ENCODE measurements at regions not wholly inside any gene's neighbourhood (a gene's known extent, or its start where the extent isn't known, plus 50 kb on each side); places are given as distances from the start of the nearest gene placed in this dataset.
"Not testable (repeated sequence)": the region's sequence is repeated elsewhere in the genome, so short reads cannot be mapped to it uniquely, and the experiment has no call there.

DNA sequence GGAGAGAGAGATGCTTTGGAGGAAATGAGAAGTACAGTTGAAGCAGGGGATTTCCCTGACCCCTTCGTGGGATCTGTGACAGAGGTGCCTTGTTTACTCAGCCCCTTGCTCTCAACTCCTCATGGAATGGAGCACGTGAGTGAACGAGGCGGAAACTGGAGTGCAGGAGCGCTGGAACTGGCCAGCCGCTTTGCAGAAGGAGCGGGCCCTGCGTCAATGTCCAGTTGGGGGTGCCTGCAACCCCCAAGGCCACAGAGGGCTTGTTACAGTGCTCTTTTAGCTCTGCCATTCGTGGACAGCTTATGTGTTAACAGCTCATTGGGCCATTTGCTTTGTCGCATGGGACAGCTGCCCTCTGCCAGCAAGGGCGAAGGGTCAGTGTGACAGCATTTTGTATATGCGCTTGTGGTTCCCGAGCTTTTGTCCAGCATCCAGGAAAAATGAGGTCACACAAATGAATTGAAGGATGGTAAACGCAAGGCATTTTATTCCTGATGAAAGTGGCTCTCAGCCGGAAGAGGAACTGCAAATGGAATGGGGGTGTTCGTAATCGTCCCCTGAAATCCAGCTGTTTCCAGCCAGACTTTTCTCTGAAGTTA is 1395.1 kb downstream of the CDH8 start:
- H3K36me3 ChIP-seq, result no peaks in the 10 kb centered on the region
- no peak overlapping the region for H3K4me3 ChIP-seq
- H3K27me3 ChIP-seq, result no peaks in the 10 kb centered on the region
- intact Hi-C loops (cut with DNase I; ENCODE audit: low total_unique reads) (no loop called here), in situ Hi-C loops (cut with MboI; ENCODE audit: low pct_ligation_motif_present in 1 of 4, low pct_unique_long_range_greater_than_20kb in 1 of 4, low sequenced_read_pairs in 3 of 4) (no loop called here)
- peaks cover 0 to 6% of the 10 kb centered on the region in 2 donors for H3K9me3 ChIP-seq
- no peak overlapping the region for H3K27ac ChIP-seq
- H3K4me1 ChIP-seq, result no peaks in the 10 kb centered on the region
- DNase-seq, result no peak
- WGBS, 2 donors (ENCODE audit: low coverage in 1 of 2), result 57 to 80% methylated on average over 1 to 17 of the region's 17 CpGs
- TF ChIP-seq, protein P1, sequence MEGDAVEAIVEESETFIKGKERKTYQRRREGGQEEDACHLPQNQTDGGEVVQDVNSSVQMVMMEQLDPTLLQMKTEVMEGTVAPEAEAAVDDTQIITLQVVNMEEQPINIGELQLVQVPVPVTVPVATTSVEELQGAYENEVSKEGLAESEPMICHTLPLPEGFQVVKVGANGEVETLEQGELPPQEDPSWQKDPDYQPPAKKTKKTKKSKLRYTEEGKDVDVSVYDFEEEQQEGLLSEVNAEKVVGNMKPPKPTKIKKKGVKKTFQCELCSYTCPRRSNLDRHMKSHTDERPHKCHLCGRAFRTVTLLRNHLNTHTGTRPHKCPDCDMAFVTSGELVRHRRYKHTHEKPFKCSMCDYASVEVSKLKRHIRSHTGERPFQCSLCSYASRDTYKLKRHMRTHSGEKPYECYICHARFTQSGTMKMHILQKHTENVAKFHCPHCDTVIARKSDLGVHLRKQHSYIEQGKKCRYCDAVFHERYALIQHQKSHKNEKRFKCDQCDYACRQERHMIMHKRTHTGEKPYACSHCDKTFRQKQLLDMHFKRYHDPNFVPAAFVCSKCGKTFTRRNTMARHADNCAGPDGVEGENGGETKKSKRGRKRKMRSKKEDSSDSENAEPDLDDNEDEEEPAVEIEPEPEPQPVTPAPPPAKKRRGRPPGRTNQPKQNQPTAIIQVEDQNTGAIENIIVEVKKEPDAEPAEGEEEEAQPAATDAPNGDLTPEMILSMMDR (IDR thresholded peaks at IDR 0.05), result no peak
- TF ChIP-seq POLR2A (IDR thresholded peaks at IDR 0.05), result no peak
- TF ChIP-seq POLR2AphosphoS5 (IDR thresholded peaks at IDR 0.05), result no peak
- TF ChIP-seq EP300 (IDR thresholded peaks at IDR 0.05; ENCODE audit: low read depth), result no peak

DNA sequence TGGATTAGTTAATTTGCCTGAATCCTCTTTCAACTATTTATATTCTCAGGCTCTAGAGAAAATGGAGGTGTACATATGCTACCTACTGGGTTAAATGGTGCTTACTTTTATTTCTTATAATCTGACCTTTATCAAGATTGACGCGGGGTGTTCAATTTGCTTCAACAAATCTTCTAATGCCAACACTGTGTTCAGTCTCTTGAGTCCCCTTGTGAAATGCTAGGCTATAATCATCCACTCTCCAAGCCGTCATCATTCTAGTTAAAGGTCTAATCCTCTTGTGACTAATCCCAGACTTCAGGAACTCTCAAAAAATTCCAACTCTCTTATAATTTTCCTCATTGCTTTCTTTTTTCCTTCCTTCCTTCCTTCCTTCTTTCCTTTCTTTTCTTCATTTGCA is 1396.2 kb downstream of the CDH8 start:
- Histone ChIP-seq H3K27ac (no peak overlapping the region), H3K36me3 (no peaks in the 10 kb centered on the region), H3K9me3 (peaks cover 0 to 6% of the 10 kb centered on the region in 2 donors), H3K4me1 (no peaks in the 10 kb centered on the region), H3K4me3 (no peak overlapping the region), H3K27me3 (no peaks in the 10 kb centered on the region)
- intact Hi-C loops (cut with DNase I; ENCODE audit: low total_unique reads) (no loop called here), in situ Hi-C loops (cut with MboI; ENCODE audit: low pct_ligation_motif_present in 1 of 4, low pct_unique_long_range_greater_than_20kb in 1 of 4, low sequenced_read_pairs in 3 of 4) (no loop called here)
- 84% methylated on average over 3 of the region's 3 CpGs for WGBS, 2 donors (ENCODE audit: low coverage in 1 of 2)
- no peak for DNase-seq
- no peak for TF ChIP-seq EP300 (IDR thresholded peaks at IDR 0.05; ENCODE audit: low read depth)

DNA sequence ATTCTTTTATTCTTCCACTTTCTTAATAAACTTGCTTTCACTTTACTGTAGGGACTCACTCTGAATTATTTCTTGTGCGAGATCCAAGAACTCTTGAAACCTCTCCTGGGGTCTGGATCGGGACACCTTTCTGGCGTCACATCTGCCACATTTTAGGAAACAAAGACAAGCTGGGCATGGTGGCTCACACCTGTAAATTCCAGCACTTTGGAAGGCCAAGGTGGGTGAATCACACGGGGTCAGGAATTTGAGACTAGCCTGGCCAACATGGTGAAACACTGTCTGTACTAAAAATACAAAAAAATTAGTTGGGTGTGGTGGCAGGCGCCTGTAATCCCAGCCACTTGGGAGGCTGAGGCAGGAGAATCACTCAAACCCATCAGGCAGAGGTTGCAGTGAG is 1399.6 kb downstream of the CDH8 start:
- DNase-seq; in situ Hi-C loops (cut with MboI; ENCODE audit: low pct_ligation_motif_present in 1 of 4, low pct_unique_long_range_greater_than_20kb in 1 of 4, low sequenced_read_pairs in 3 of 4); H3K27ac ChIP-seq; intact Hi-C loops (cut with DNase I; ENCODE audit: low total_unique reads); H3K9me3 ChIP-seq; H3K27me3 ChIP-seq; H3K4me3 ChIP-seq; H3K4me1 ChIP-seq; H3K36me3 ChIP-seq: not testable (repeated sequence)
- WGBS, 2 donors (ENCODE audit: low coverage in 1 of 2), result 67 to 79% methylated on average over 5 of the region's 5 CpGs

DNA sequence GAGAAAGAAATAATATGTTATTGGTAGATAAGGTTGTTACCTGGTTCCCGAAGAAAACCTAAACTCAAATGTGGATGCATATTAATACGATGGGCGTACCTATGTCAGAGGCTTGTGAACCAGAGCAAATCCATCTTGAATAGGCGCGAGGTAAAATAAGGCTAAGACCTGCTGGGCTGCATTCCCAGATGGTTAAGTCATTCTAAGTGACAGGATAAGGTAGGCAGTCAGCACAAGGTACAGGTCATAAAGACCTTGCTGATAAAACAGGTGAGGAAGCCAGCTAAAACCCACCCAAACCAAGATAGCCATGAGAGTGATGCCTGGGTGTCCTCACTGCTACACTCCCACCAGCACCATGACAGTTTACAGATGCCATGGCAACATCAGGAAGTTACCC is 1400.1 kb downstream of the CDH8 start:
- Histone ChIP-seq H3K9me3 (peaks cover 5 to 8% of the 10 kb centered on the region in 2 donors), H3K27ac (no peak overlapping the region), H3K4me3 (no peak overlapping the region), H3K4me1 (no peaks in the 10 kb centered on the region), H3K27me3 (no peaks in the 10 kb centered on the region), H3K36me3 (no peaks in the 10 kb centered on the region)
- in situ Hi-C loops (cut with MboI; ENCODE audit: low pct_ligation_motif_present in 1 of 4, low pct_unique_long_range_greater_than_20kb in 1 of 4, low sequenced_read_pairs in 3 of 4), result no loop called here
- DNase-seq, result no peak
- 64 to 90% methylated on average over 4 to 5 of the region's 5 CpGs for WGBS, 2 donors (ENCODE audit: low coverage in 1 of 2)
- TF ChIP-seq POLR2A (IDR thresholded peaks at IDR 0.05), result no peak
- TF ChIP-seq, protein P1 (IDR thresholded peaks at IDR 0.05), result no peak
- TF ChIP-seq EP300 (IDR thresholded peaks at IDR 0.05; ENCODE audit: low read depth), result no peak
- TF ChIP-seq POLR2AphosphoS5 (IDR thresholded peaks at IDR 0.05), result no peak
- intact Hi-C loops (cut with DNase I; ENCODE audit: low total_unique reads), result no loop called here

DNA sequence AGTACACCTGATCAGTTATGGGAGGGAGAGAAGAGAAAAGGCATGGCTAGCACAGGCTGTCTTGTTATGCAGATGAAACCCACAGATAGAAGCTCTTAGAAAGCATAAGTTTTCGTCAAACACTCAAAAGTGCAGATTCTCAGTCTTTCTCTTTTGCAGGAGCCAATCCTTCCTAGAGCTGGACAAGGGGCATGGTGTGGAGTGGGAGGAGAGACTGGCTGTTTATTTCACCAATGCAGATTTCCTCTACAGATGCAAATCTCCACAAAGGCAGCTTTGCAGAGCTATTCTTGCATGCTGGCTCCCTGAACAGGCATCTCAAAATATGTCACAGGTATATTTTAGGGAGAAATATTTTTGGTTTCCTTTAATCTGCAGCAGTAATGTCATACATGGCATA is 1400.7 kb downstream of the CDH8 start:
- Histone ChIP-seq H3K36me3 (no peaks in the 10 kb centered on the region), H3K27me3 (no peaks in the 10 kb centered on the region), H3K4me3 (no peak overlapping the region), H3K9me3 (peaks cover 5 to 8% of the 10 kb centered on the region in 2 donors), H3K4me1 (no peaks in the 10 kb centered on the region), H3K27ac (no peak overlapping the region)
- intact Hi-C loops (cut with DNase I; ENCODE audit: low total_unique reads), result no loop called here
- in situ Hi-C loops (cut with MboI; ENCODE audit: low pct_ligation_motif_present in 1 of 4, low pct_unique_long_range_greater_than_20kb in 1 of 4, low sequenced_read_pairs in 3 of 4), result no loop called here
- TF ChIP-seq, protein P1 (IDR thresholded peaks at IDR 0.05), result no peak
- no peak for TF ChIP-seq POLR2A (IDR thresholded peaks at IDR 0.05)
- TF ChIP-seq POLR2AphosphoS5 (IDR thresholded peaks at IDR 0.05), result no peak
- no peak for TF ChIP-seq EP300 (IDR thresholded peaks at IDR 0.05; ENCODE audit: low read depth)
- WGBS, 2 donors (ENCODE audit: low coverage in 1 of 2), result 50 to 86% methylated on average over 1 of the region's 1 CpG
- DNase-seq, result no peak
